HG03571 (cell line): ENCODE measurements at regions not wholly inside any gene's neighbourhood (a gene's known extent, or its start where the extent isn't known, plus 50 kb on each side); places are given as distances from the start of the nearest gene placed in this dataset.

ENCODE experiments used
- ATAC-seq: cut with Tn5 transposase; IDR thresholded peaks from one replicate; pipeline ENCODE4 v1.9.1; 2021; ENCODE audit not compliant: unreplicated experiment

- ATAC-seq: no peak
Observed at GRCh38 chr13:104288496-104288895, 1222.3 kb upstream of the SLC10A2 start.

- no peak for ATAC-seq
Observed at GRCh38 chr13:104286566-104287290, 1220.5 kb upstream of the SLC10A2 start.

- ATAC-seq: no peak
Observed at GRCh38 chr13:104281910-104282309, 1215.7 kb upstream of the SLC10A2 start.

GRCh38 chr13:104270731-104271130 lies 1204.5 kb upstream of the SLC10A2 start:
- no peak for ATAC-seq

- no peak for ATAC-seq
Observed at GRCh38 chr13:104267206-104267811, 1201.1 kb upstream of the SLC10A2 start.

- no peak for ATAC-seq
Observed at GRCh38 chr13:104256701-104257100, 1190.5 kb upstream of the SLC10A2 start.

- ATAC-seq: no peak
Observed at GRCh38 chr13:104253063-104253680, 1187.0 kb upstream of the SLC10A2 start.

- ATAC-seq: no peak
Observed at GRCh38 chr13:104251931-104252330, 1185.7 kb upstream of the SLC10A2 start.

GRCh38 chr13:104246955-104247354 lies 1180.7 kb upstream of the SLC10A2 start:
- ATAC-seq: no peak

- ATAC-seq: no peak
Observed at GRCh38 chr13:104206450-104207044, 1140.3 kb upstream of the SLC10A2 start.

- no peak for ATAC-seq
Observed at GRCh38 chr13:104204177-104204576, 1138.0 kb upstream of the SLC10A2 start.

- ATAC-seq: no peak
Observed at GRCh38 chr13:104198801-104199200, 1132.6 kb upstream of the SLC10A2 start.

GRCh38 chr13:104196611-104197010 lies 1130.4 kb upstream of the SLC10A2 start:
- no peak for ATAC-seq

- ATAC-seq: no peak
Observed at GRCh38 chr13:104181526-104182231, 1115.5 kb upstream of the SLC10A2 start.

- ATAC-seq: no peak
Observed at GRCh38 chr13:104170980-104171555, 1104.9 kb upstream of the SLC10A2 start.

- no peak for ATAC-seq
Observed at GRCh38 chr13:104163866-104164630, 1097.8 kb upstream of the SLC10A2 start.

- no peak for ATAC-seq
Observed at GRCh38 chr13:104160536-104160935, 1094.3 kb upstream of the SLC10A2 start.

GRCh38 chr13:104143760-104144416 lies 1077.7 kb upstream of the SLC10A2 start:
- ATAC-seq: no peak

GRCh38 chr13:104140552-104140951 lies 1074.3 kb upstream of the SLC10A2 start:
- no peak for ATAC-seq

GRCh38 chr13:104137416-104137815 lies 1071.2 kb upstream of the SLC10A2 start:
- no peak for ATAC-seq
